ENCODE measurements at regions not wholly inside any gene's neighbourhood (a gene's known extent, or its start where the extent isn't known, plus 50 kb on each side); places are given as distances from the start of the nearest gene placed in this dataset.

- Histone ChIP-seq H3K27me3 (ENCODE audit: insufficient read depth, low read length) (no peaks in the 10 kb centered on the region), H4K20me1 (ENCODE audit: insufficient read depth, low read length) (no peaks in the 10 kb centered on the region), H3K9me3 (ENCODE audit: low read depth, low read length) (no peaks in the 10 kb centered on the region), H3K4me1 (ENCODE audit: insufficient read depth, low read length) (peaks cover 2% of the 10 kb centered on the region), H3K79me2 (ENCODE audit: insufficient read depth, low read length) (no peaks in the 10 kb centered on the region), H3K27ac (ENCODE audit: low read depth, low read length) (no peak overlapping the region), H3K4me3 (ENCODE audit: insufficient read depth, low read length) (no peak overlapping the region), H3K4me2 (ENCODE audit: insufficient read depth, low read length) (no peak overlapping the region), H2AFZ (ENCODE audit: low read length) (no peak overlapping the region), H3K36me3 (ENCODE audit: insufficient read depth, low read length) (no peaks in the 10 kb centered on the region)
- DNase-seq (ENCODE audit: insufficient read length, low spot score, missing footprints), result no peak
- TF ChIP-seq CTCF (IDR thresholded peaks at IDR 0.05; ENCODE audit: extremely low read depth, low read depth, low read length), result no peak
Observed at GRCh38 chr13:33744589-33745369, 73.2 kb upstream of the RFC3 start.

DNA sequence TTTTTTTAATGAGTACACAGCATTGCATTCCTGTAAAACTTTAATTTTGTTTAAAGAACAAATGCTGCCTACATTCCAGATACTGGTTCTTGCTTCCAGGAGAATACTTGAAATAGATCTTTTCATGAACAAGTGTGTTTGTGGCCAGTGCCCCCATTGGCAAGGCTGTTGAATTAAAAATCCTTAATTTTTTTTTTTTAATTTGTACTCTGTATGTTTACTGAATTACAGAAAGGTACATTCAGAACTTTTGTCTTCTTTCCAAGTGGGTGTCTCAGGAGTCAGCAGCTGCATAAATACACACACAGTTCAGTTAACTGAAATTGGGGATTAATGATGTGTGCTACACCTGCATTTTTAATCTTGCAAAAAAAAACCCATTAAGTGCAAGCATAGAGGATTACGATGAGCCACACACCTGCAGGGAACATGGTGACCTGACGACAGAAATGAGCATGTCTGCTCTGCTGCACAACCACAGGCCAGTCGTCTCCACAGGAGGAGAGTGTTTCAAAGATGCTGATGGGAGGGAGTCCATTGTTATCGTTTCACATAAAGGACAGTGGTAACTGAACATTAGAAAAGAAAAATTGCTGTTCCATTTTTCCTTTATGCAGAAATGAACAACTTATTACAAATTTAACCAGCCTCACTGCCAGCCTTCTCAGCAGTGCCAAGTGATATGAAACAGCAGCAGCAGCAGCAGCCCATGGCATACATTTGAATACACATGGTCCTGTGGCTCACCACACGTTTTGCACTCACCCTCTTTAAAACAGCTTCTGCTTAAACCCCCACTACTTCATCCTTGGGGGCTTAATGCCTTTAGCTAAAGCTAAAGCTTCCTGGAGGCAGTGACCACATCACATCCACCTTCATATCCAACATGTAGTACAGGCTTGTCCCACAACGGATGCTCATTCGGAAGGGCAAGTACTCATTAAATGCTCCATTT, 72.3 kb upstream of the RFC3 start:
- no peaks in the 10 kb centered on the region for H3K27me3 ChIP-seq (ENCODE audit: insufficient read depth, low read length)
- H3K4me3 ChIP-seq (ENCODE audit: insufficient read depth, low read length), result no peak overlapping the region
- H3K4me2 ChIP-seq (ENCODE audit: insufficient read depth, low read length), result no peak overlapping the region
- no peaks in the 10 kb centered on the region for H4K20me1 ChIP-seq (ENCODE audit: insufficient read depth, low read length)
- H3K9me3 ChIP-seq (ENCODE audit: low read depth, low read length), result no peaks in the 10 kb centered on the region
- no peaks in the 10 kb centered on the region for H3K36me3 ChIP-seq (ENCODE audit: insufficient read depth, low read length)
- no peak overlapping the region for H3K27ac ChIP-seq (ENCODE audit: low read depth, low read length)
- H3K4me1 ChIP-seq (ENCODE audit: insufficient read depth, low read length), result peaks cover under 1% of the 10 kb centered on the region
- no peak for DNase-seq (ENCODE audit: insufficient read length, low spot score, missing footprints)
- H2AFZ ChIP-seq (ENCODE audit: low read length), result no peak overlapping the region
- TF ChIP-seq CTCF (IDR thresholded peaks at IDR 0.05; ENCODE audit: extremely low read depth, low read depth, low read length), result no peak
- H3K79me2 ChIP-seq (ENCODE audit: insufficient read depth, low read length), result no peaks in the 10 kb centered on the region

GRCh38 chr13:33746867-33747266, 71.1 kb upstream of the RFC3 start:
- Histone ChIP-seq H2AFZ (ENCODE audit: low read length) (no peak overlapping the region), H3K27me3 (ENCODE audit: insufficient read depth, low read length) (no peaks in the 10 kb centered on the region), H3K4me3 (ENCODE audit: insufficient read depth, low read length) (no peak overlapping the region), H3K9me3 (ENCODE audit: low read depth, low read length) (no peaks in the 10 kb centered on the region), H3K36me3 (ENCODE audit: insufficient read depth, low read length) (no peaks in the 10 kb centered on the region), H3K27ac (ENCODE audit: low read depth, low read length) (no peak overlapping the region), H4K20me1 (ENCODE audit: insufficient read depth, low read length) (no peaks in the 10 kb centered on the region), H3K79me2 (ENCODE audit: insufficient read depth, low read length) (no peaks in the 10 kb centered on the region), H3K4me1 (ENCODE audit: insufficient read depth, low read length) (peaks cover 9% of the 10 kb centered on the region), H3K4me2 (ENCODE audit: insufficient read depth, low read length) (no peak overlapping the region)
- no peak for DNase-seq (ENCODE audit: insufficient read length, low spot score, missing footprints)
- TF ChIP-seq CTCF (IDR thresholded peaks at IDR 0.05; ENCODE audit: extremely low read depth, low read depth, low read length), result no peak

- no peak overlapping the region for H3K4me2 ChIP-seq (ENCODE audit: insufficient read depth, low read length)
- no peak overlapping the region for H3K27ac ChIP-seq (ENCODE audit: low read depth, low read length)
Observed at GRCh38 chr13:33751151-33751550, 66.8 kb upstream of the RFC3 start.

More at GRCh38 chr13:33751151-33751550, 66.8 kb upstream of the RFC3 start:
- peaks cover 9% of the 10 kb centered on the region for H3K4me1 ChIP-seq (ENCODE audit: insufficient read depth, low read length)
- peaks cover 13% of the 10 kb centered on the region for H3K27me3 ChIP-seq (ENCODE audit: insufficient read depth, low read length)
- H3K36me3 ChIP-seq (ENCODE audit: insufficient read depth, low read length), result no peaks in the 10 kb centered on the region
- H3K9me3 ChIP-seq (ENCODE audit: low read depth, low read length), result no peaks in the 10 kb centered on the region
- H2AFZ ChIP-seq (ENCODE audit: low read length), result no peak overlapping the region
- TF ChIP-seq CTCF (IDR thresholded peaks at IDR 0.05; ENCODE audit: extremely low read depth, low read depth, low read length), result no peak
- DNase-seq (ENCODE audit: insufficient read length, low spot score, missing footprints), result peak; percentile 32
- no peak overlapping the region for H3K4me3 ChIP-seq (ENCODE audit: insufficient read depth, low read length)
- H4K20me1 ChIP-seq (ENCODE audit: insufficient read depth, low read length), result no peaks in the 10 kb centered on the region
- H3K79me2 ChIP-seq (ENCODE audit: insufficient read depth, low read length), result no peaks in the 10 kb centered on the region

All from osteoblast (primary cell).